Smooth muscle cell (in vitro differentiated cells): ENCODE measurements at regions not wholly inside any gene's neighbourhood (a gene's known extent, or its start where the extent isn't known, plus 50 kb on each side); places are given as distances from the start of the nearest gene placed in this dataset.

ENCODE experiments used
- DNase-seq: peaks from one replicate; lab custom pipeline; 2025; ENCODE audit not compliant: unreplicated experiment; lab: John Stamatoyannopoulos, UW
- H2AFZ ChIP-seq: fragments of 200-600 bp; sonication (generic); 2 replicates; pipeline ENCODE4 v1.6.0; 2016; ENCODE audit warnings: antibody characterized with exemption, low read depth, mild to moderate bottlenecking
- H3F3A ChIP-seq: fragments of 200-600 bp; sonication (generic); 2 replicates; pipeline ENCODE4 v1.6.0; 2017; ENCODE audit warnings: antibody characterized with exemption, low read depth
- H3K27ac ChIP-seq: fragments of 200-600 bp; sonication (generic); 2 replicates; pipeline ENCODE4 v1.5.1; 2016; ENCODE audit warnings: low read depth, mild to moderate bottlenecking
- H3K27me3 ChIP-seq: fragments of 200-600 bp; sonication (generic); 2 replicates; pipeline ENCODE4 v1.6.1; 2016; ENCODE audit warnings: low read depth, mild to moderate bottlenecking
- H3K36me3 ChIP-seq: fragments of 200-600 bp; sonication (generic); 2 replicates; pipeline ENCODE4 v1.5.1; 2016; ENCODE audit warnings: low read depth
- H3K4me1 ChIP-seq: fragments of 200-600 bp; sonication (generic); 2 replicates; pipeline ENCODE4 v1.5.1; 2016; ENCODE audit warnings: low read depth
- H3K4me2 ChIP-seq: fragments of 200-600 bp; sonication (generic); 2 replicates; pipeline ENCODE4 v1.6.0; 2016; ENCODE audit warnings: mild to moderate bottlenecking
- H3K4me3 ChIP-seq: fragments of 200-600 bp; sonication (generic); 2 replicates; pipeline ENCODE4 v1.5.1; 2016; ENCODE audit warnings: mild to moderate bottlenecking
- H3K79me2 ChIP-seq: fragments of 200-600 bp; sonication (generic); 2 replicates; pipeline ENCODE4 v1.6.0; 2016; ENCODE audit warnings: low read depth, mild to moderate bottlenecking
- H3K9ac ChIP-seq: fragments of 200-600 bp; sonication (generic); 2 replicates; pipeline ENCODE4 v1.6.0; 2016; ENCODE audit warnings: low read depth
- H3K9me3 ChIP-seq: fragments of 200-600 bp; sonication (generic); replicated peaks from 2 replicates; pipeline ENCODE4 v1.5.1; 2016; ENCODE audit warnings: low read depth
- H4K20me1 ChIP-seq: fragments of 200-600 bp; sonication (generic); 2 replicates; pipeline ENCODE4 v1.6.0; 2016; ENCODE audit warnings: low read depth
- WGBS: methylation state at CpG from one replicate; pipeline ENCODE4 v1.1.7; 2016; ENCODE audit warnings: low lambda C conversion rate; 5-methylcytosine and 5-hydroxymethylcytosine counted together
- TF ChIP-seq, protein P1 (sequence below): fragments of 200-600 bp; sonication (generic); IDR thresholded peaks from 2 replicates; pipeline ENCODE4 v1.5.1; 2017; ENCODE audit warnings: borderline replicate concordance, mild to moderate bottlenecking, antibody characterized with exemption; ENCODE audit not compliant: insufficient read depth, poor library complexity, severe bottlenecking

DNA sequence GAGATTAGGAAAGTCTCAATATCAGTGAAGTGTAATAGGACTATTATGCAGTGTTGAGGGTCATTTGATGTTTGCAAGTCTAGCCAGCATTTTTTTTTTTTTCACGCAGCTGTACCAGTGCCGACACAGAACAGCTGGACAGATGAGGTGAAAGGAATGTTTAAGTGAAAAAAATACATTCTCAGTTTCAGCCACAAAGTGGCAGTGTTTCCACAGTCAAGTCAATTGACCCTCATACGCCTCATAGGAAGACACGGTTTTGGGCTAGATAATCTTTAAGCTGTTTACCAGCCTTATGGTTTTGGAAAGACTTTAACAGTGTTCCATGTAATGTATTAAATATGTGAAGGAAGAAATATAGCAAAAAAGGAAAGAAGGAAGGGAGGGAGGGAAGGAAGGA lies 349.9 kb upstream of the ANO3 start:
- H3K79me2 ChIP-seq, result no peaks in the 10 kb centered on the region
- DNase-seq, result no peak
- H3K9ac ChIP-seq, result no peak overlapping the region
- no peaks in the 10 kb centered on the region for H3F3A ChIP-seq
- no peaks in the 10 kb centered on the region for H4K20me1 ChIP-seq
- no peak overlapping the region for H3K4me3 ChIP-seq
- no peaks in the 10 kb centered on the region for H3K4me1 ChIP-seq
- H3K9me3 ChIP-seq, result no peaks in the 10 kb centered on the region
- 22% methylated on average over 4 of the region's 4 CpGs for WGBS
- H3K27me3 ChIP-seq, result no peaks in the 10 kb centered on the region
- H2AFZ ChIP-seq, result peak overlapping the region; percentile 13
- TF ChIP-seq, protein P1, sequence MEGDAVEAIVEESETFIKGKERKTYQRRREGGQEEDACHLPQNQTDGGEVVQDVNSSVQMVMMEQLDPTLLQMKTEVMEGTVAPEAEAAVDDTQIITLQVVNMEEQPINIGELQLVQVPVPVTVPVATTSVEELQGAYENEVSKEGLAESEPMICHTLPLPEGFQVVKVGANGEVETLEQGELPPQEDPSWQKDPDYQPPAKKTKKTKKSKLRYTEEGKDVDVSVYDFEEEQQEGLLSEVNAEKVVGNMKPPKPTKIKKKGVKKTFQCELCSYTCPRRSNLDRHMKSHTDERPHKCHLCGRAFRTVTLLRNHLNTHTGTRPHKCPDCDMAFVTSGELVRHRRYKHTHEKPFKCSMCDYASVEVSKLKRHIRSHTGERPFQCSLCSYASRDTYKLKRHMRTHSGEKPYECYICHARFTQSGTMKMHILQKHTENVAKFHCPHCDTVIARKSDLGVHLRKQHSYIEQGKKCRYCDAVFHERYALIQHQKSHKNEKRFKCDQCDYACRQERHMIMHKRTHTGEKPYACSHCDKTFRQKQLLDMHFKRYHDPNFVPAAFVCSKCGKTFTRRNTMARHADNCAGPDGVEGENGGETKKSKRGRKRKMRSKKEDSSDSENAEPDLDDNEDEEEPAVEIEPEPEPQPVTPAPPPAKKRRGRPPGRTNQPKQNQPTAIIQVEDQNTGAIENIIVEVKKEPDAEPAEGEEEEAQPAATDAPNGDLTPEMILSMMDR, result peak; percentile 50
- no peaks in the 10 kb centered on the region for H3K36me3 ChIP-seq
- no peak overlapping the region for H3K27ac ChIP-seq
- H3K4me2 ChIP-seq, result no peak overlapping the region

DNA sequence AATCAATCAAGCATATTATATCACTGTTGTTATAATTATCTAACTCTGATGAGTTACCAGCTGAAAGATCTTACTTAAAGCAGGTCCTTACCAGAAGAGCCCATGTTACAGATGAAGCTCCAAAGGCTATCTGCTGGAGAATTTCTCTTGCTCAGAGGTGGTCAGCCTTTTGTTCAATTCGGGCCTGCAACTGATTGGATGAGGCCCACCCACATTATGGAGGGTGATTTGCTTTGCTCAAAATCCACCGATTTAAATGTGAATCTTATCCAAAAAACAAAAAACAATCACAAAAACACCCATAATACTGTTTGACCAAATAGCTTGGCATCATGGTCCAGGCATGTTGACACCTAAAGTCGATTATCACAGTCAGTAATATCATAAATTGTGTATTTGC lies 348.6 kb upstream of the ANO3 start:
- H3K4me2 ChIP-seq, result no peak overlapping the region
- H4K20me1 ChIP-seq, result no peaks in the 10 kb centered on the region
- H3K27me3 ChIP-seq, result peaks cover under 1% of the 10 kb centered on the region
- H3K9me3 ChIP-seq, result no peaks in the 10 kb centered on the region
- DNase-seq, result no peak
- H2AFZ ChIP-seq, result no peak overlapping the region
- TF ChIP-seq, protein P1, result no peak
- no peak overlapping the region for H3K27ac ChIP-seq
- H3F3A ChIP-seq, result no peaks in the 10 kb centered on the region
- H3K4me3 ChIP-seq, result no peak overlapping the region
- H3K4me1 ChIP-seq, result no peaks in the 10 kb centered on the region
- no peak overlapping the region for H3K9ac ChIP-seq
- 93% methylated on average over 3 of the region's 3 CpGs for WGBS
- H3K36me3 ChIP-seq, result no peaks in the 10 kb centered on the region
- no peaks in the 10 kb centered on the region for H3K79me2 ChIP-seq

DNA sequence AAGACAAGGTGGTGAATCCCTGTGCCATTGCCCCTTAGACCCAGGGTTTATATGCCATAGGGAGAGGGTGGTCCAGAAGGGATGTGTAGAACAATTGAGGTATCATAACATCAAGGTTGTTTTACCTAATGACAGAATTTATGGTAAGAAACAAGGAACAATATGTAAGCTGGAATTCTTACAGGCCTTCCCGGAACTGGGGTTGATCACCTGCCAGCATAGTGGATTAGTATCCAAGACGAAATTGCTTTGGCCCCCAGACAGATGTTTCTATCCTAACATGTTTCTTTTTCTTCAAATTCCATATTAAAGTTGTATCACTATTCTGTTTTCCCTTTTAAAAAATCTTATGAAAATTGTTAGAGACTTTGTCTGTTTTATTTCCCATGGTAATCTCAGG lies 343.8 kb upstream of the ANO3 start:
- no peaks in the 10 kb centered on the region for H4K20me1 ChIP-seq
- no peaks in the 10 kb centered on the region for H3K4me1 ChIP-seq

DNA sequence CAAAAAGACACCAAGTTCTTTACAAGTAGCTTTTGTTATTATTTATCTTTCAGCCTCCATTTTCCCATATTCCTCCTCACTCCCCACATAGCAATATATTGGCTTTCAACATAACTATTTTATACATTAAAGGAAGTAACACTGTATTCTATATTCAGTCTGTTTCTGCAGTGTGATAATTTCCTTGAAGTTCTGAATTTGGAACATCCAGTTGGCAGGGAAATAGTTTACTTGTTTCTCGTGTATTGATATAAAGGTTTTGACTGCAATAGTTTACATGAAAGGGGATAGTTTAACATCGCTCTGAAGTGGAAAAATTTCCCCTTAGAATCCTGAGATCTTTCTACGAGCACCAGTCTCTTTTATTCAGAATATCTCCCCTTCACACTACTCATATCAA lies 341.5 kb upstream of the ANO3 start:
- DNase-seq, result no peak
- no peaks in the 10 kb centered on the region for H3K79me2 ChIP-seq
- H4K20me1 ChIP-seq, result no peaks in the 10 kb centered on the region
- H3K4me3 ChIP-seq, result no peak overlapping the region
- no peaks in the 10 kb centered on the region for H3F3A ChIP-seq
- H3K9me3 ChIP-seq, result no peaks in the 10 kb centered on the region
- no peak overlapping the region for H3K4me2 ChIP-seq
- no peaks in the 10 kb centered on the region for H3K36me3 ChIP-seq
- H3K27me3 ChIP-seq, result peaks cover 7% of the 10 kb centered on the region
- no peak overlapping the region for H3K9ac ChIP-seq
- 63% methylated on average over 3 of the region's 3 CpGs for WGBS
- no peak overlapping the region for H3K27ac ChIP-seq
- no peak overlapping the region for H2AFZ ChIP-seq
- TF ChIP-seq, protein P1, result no peak
- H3K4me1 ChIP-seq, result no peaks in the 10 kb centered on the region

More for the DNA sequence above, 343.8 kb upstream of the ANO3 start:
- TF ChIP-seq, protein P1, result no peak
- Histone ChIP-seq H2AFZ (no peak overlapping the region), H3K9ac (no peak overlapping the region), H3K4me3 (no peak overlapping the region), H3K9me3 (no peaks in the 10 kb centered on the region), H3F3A (no peaks in the 10 kb centered on the region), H3K36me3 (no peaks in the 10 kb centered on the region), H3K27ac (no peak overlapping the region), H3K4me2 (no peak overlapping the region), H3K79me2 (no peaks in the 10 kb centered on the region), H3K27me3 (peaks cover 7% of the 10 kb centered on the region)
- no peak for DNase-seq
- 82% methylated on average over 2 of the region's 2 CpGs for WGBS
